HepG2 (cell line): ENCODE measurements at regions not wholly inside any gene's neighbourhood (a gene's known extent, or its start where the extent isn't known, plus 50 kb on each side); places are given as distances from the start of the nearest gene placed in this dataset.

Experiments used
- ATAC-seq: fragments of 200-7000 bp; cut with Tn5 transposase; 3 replicates; pipeline ENCODE4 v1.9.1; 2020; ENCODE audit warnings: mild to moderate bottlenecking, moderate library complexity
- BruUV-seq: library from RNA; stranded (reverse); fragments of 400-500 nt; replicated peaks from 2 replicates; lab custom pipeline; 2021; lab: Mats Ljungman, UMichigan
- CTCF ChIA-PET: fragments of 300-600 bp; formaldehyde crosslinking; extraction: SDS; loops from one replicate; lab custom pipeline; 2021; ENCODE audit warnings: low total read pairs, inconsistent platforms, low intra/inter-chr PET ratio; lab: Yijun Ruan, JAX
- POLR2A ChIA-PET: fragments of 350-600 bp; sonication (Branson Sonifier 250); formaldehyde crosslinking; loops from one replicate; lab custom pipeline; 2020; ENCODE audit warnings: antibody characterized with exemption, inconsistent platforms; lab: Yijun Ruan, JAX
- DNase-seq: peaks from one replicate; pipeline ENCODE4 v3.0.0-alpha.2; 2015; ENCODE audit warnings: low spot score
- FAIRE-seq: peaks from 3 replicates; lab custom pipeline; 2011; peaks lifted over from hg19 to GRCh38; lab: Jason Lieb, UNC
- H2AFZ ChIP-seq: one replicate; pipeline ENCODE4 v1.6.1; 2011; ENCODE audit warnings: low read length, inconsistent platforms
- H3K27ac ChIP-seq: fragments of 300-600 bp; 3 replicates; pipeline ENCODE4 v1.8.0; 2011; ENCODE audit warnings: mixed run types, mild to moderate bottlenecking, mixed read lengths, low read length, inconsistent platforms; ENCODE audit not compliant: insufficient read depth; ENCODE audit errors: extremely low read length
- H3K27me3 ChIP-seq, 2 experiments: fragments of 200-600 bp in 1 of 2; 2 replicates in 1 of 2; 3 replicates in 1 of 2; pipeline versions ENCODE4 v1.6.0 to v1.8.0; 2011; ENCODE audit warnings: low read length in 2 of 2, mild to moderate bottlenecking in 2 of 2, moderate library complexity in 2 of 2, inconsistent platforms in 1 of 2; ENCODE audit not compliant: insufficient read depth in 2 of 2, control insufficient read depth in 1 of 2
- H3K36me3 ChIP-seq, 2 experiments: fragments of 200-600 bp in 1 of 2; replicated peaks in 1 of 2; 2 replicates in 1 of 2; 3 replicates in 1 of 2; pipeline versions ENCODE4 v1.5.1 to v1.8.0; 2011; ENCODE audit warnings: low read length in 2 of 2, inconsistent platforms in 1 of 2; ENCODE audit not compliant: insufficient read depth in 2 of 2, control insufficient read depth in 1 of 2
- H3K4me1 ChIP-seq: 2 replicates; pipeline ENCODE4 v1.5.1; 2012; ENCODE audit warnings: low read length, inconsistent platforms; ENCODE audit not compliant: insufficient read depth
- H3K4me2 ChIP-seq: 2 replicates; pipeline ENCODE4 v1.6.0; 2011; ENCODE audit warnings: low read depth, low read length, inconsistent platforms
- H3K4me3 ChIP-seq, 3 experiments: fragments of 200-600 bp in 1 of 3; sonication (generic), shearing (Covaris generic) in 1 of 3; replicated peaks in 1 of 3; 2 replicates each; pipeline ENCODE4 v1.5.1; 2011 to 2016; ENCODE audit warnings: low read length in 3 of 3, inconsistent platforms in 2 of 3, low read depth in 2 of 3, mild to moderate bottlenecking in 2 of 3, control low read depth in 1 of 3, mixed read lengths in 1 of 3; ENCODE audit not compliant: insufficient read depth in 1 of 3
- H3K79me2 ChIP-seq: one replicate; pipeline ENCODE4 v1.6.1; 2011; ENCODE audit warnings: low read length, inconsistent platforms; ENCODE audit not compliant: insufficient read depth
- H3K9ac ChIP-seq: 2 replicates; pipeline ENCODE4 v1.6.0; 2011; ENCODE audit warnings: mild to moderate bottlenecking, low read depth, low read length, inconsistent platforms; ENCODE audit not compliant: insufficient read depth
- H3K9me3 ChIP-seq: 2 replicates; pipeline ENCODE4 v1.5.1; 2012; ENCODE audit warnings: mild to moderate bottlenecking, low read length
- H4K20me1 ChIP-seq: 2 replicates; pipeline ENCODE4 v1.6.0; 2011; ENCODE audit warnings: inconsistent platforms, mild to moderate bottlenecking, low read length, moderate library complexity; ENCODE audit not compliant: insufficient read depth
- CREM ChIP-seq, 2 experiments: sonication (generic) in 1 of 2; formaldehyde crosslinking in 1 of 2; IDR thresholded peaks; 2 replicates each; pipeline versions ENCODE4 v1.4.0 to v1.6.1; 2016 to 2020; ENCODE audit warnings: antibody characterized with exemption in 1 of 2, mild to moderate bottlenecking in 1 of 2, missing genetic modification reagents in 1 of 2
- GABPA ChIP-seq, 2 experiments: IDR thresholded peaks; 2 replicates each; pipeline ENCODE4 v1.6.1; 2011 to 2016; ENCODE audit warnings: low read depth in 2 of 2, low read length in 1 of 2, missing biosample characterization in 1 of 2, missing genetic modification characterization in 1 of 2
- PRDM15 ChIP-seq: sonication (generic); formaldehyde crosslinking; IDR thresholded peaks from 2 replicates; pipeline ENCODE4 v1.4.0; 2020; ENCODE audit warnings: missing genetic modification reagents
- ZFP91 ChIP-seq: sonication (generic); formaldehyde crosslinking; IDR thresholded peaks from 2 replicates; pipeline ENCODE4 v1.9.0; 2022; ENCODE audit warnings: missing genetic modification reagents, mild to moderate bottlenecking, borderline replicate concordance
- ZNF30 ChIP-seq: sonication (generic); formaldehyde crosslinking; IDR thresholded peaks from 2 replicates; pipeline ENCODE4 v1.5.0; 2020; ENCODE audit warnings: mild to moderate bottlenecking, missing genetic modification reagents
- ZNF33B ChIP-seq: sonication (generic); formaldehyde crosslinking; IDR thresholded peaks from 2 replicates; pipeline ENCODE4 v1.5.1; 2020; ENCODE audit warnings: mild to moderate bottlenecking, missing genetic modification reagents
- ZNF687 ChIP-seq: sonication (generic); formaldehyde crosslinking; IDR thresholded peaks from 2 replicates; pipeline ENCODE4 v1.5.1; 2020; ENCODE audit warnings: mild to moderate bottlenecking, missing genetic modification reagents, moderate library complexity
- WGBS: methylation state at CpG from one replicate; pipeline ENCODE4 v1.1.6; 2017; ENCODE audit warnings: low lambda C conversion rate; 5-methylcytosine and 5-hydroxymethylcytosine counted together
- in situ Hi-C: cut with HindIII; loops from 2 replicates; pipeline ENCODE4 v1.10.0; 2017; ENCODE audit warnings: low pct_unique_long_range_greater_than_20kb; ENCODE audit not compliant: extremely low pct_ligation_motif_present
- intact Hi-C: fragments of 100-400 bp; cut with micrococcal nuclease; formaldehyde crosslinking; loops from one replicate; pipeline ENCODE4 v1.10.0; 2022; ENCODE audit not compliant: unreplicated experiment

- CTCF ChIA-PET = no interaction called here
- Histone ChIP-seq H3K4me1 (peaks cover 29% of the 10 kb centered on the region), H3K27me3 (peaks cover 4 to 39% of the 10 kb centered on the region in 2 experiments; a peak in 4 of 5 replicates), H3K4me2 (peak overlapping the region; percentile 65), H3K9ac (no peak overlapping the region), H3K9me3 (no peaks in the 10 kb centered on the region), H3K79me2 (no peaks in the 10 kb centered on the region), H2AFZ (no peak overlapping the region), H3K4me3 (peak overlapping the region in 2 of 3 experiments; percentile 25 to 36; a peak in 3 of 6 replicates), H3K27ac (no peak overlapping the region), H3K36me3 (no peaks in the 10 kb centered on the region), H4K20me1 (no peaks in the 10 kb centered on the region)
- 10% methylated on average over 14 of the region's 27 CpGs for WGBS
- TF ChIP-seq ZFP91 (CRISPR knock-in tag) = peak; percentile 29; the same call in 1 of the 2 replicates
- no peak for TF ChIP-seq GABPA (IDR thresholded peaks at IDR 0.05; ENCODE audit: low read depth, low read length)
- no peak for TF ChIP-seq GABPA (CRISPR knock-in tag; IDR thresholded peaks at IDR 0.05; ENCODE audit: low read depth)
- TF ChIP-seq CREM (IDR thresholded peaks at IDR 0.05) = no peak
- TF ChIP-seq CREM (CRISPR knock-in tag; IDR thresholded peaks at IDR 0.05) = no peak
- no peak for TF ChIP-seq PRDM15
- TF ChIP-seq ZNF33B = 0 out of 2 replicates have a peak, but pooled peaks have one; percentile 34
- no peak for TF ChIP-seq ZNF30 (CRISPR knock-in tag)
- peak; percentile 50 for TF ChIP-seq ZNF687 (CRISPR knock-in tag)
- ATAC-seq = peak; percentile 55
- POLR2A ChIA-PET = no interaction called here
- DNase-seq = no peak
- in situ Hi-C loops = no loop called here
- intact Hi-C loops = no loop called here
- no TSS peak for BruUV-seq
- no peak for FAIRE-seq
These were observed 133.7 kb upstream of the HSD17B12 start for GRCh38 chr11:43546561-43547429.
